ENCODE measurements at regions not wholly inside any gene's neighbourhood (a gene's known extent, or its start where the extent isn't known, plus 50 kb on each side); places are given as distances from the start of the nearest gene placed in this dataset.
"Not testable (repeated sequence)": the region's sequence is repeated elsewhere in the genome, so short reads cannot be mapped to it uniquely, and the experiment has no call there.

- no peak overlapping the region for H3K4me3 ChIP-seq
- no peaks in the 10 kb centered on the region for H3K36me3 ChIP-seq (replicated peaks; ENCODE audit: insufficient read depth, low read depth)
- H3K79me2 ChIP-seq = no peaks in the 10 kb centered on the region
- no peaks in the 10 kb centered on the region for H3K4me1 ChIP-seq (ENCODE audit: insufficient read depth)
- H4K20me1 ChIP-seq (ENCODE audit: insufficient read depth, poor library complexity, severe bottlenecking) = no peaks in the 10 kb centered on the region
- 79% methylated on average over 1 of the region's 1 CpG for WGBS (ENCODE audit: low lambda C conversion rate, missing lambda C conversion rate)
- no peak overlapping the region for H3K4me2 ChIP-seq
- DNase-seq (ENCODE audit: low spot score) = no peak
- no peak overlapping the region for H2AFZ ChIP-seq
- TF ChIP-seq EZH2 (IDR thresholded peaks at IDR 0.05; ENCODE audit: borderline replicate concordance) = no peak
- no peak overlapping the region for H3K27ac ChIP-seq
- no peaks in the 10 kb centered on the region for H3K27me3 ChIP-seq
- no peaks in the 10 kb centered on the region for H3K9me3 ChIP-seq (ENCODE audit: low read depth)
- no peaks in the 10 kb centered on the region for H3K9me2 ChIP-seq (replicated peaks; ENCODE audit: insufficient read depth)
Measured at GRCh38 chr3:102360183-102360860, 74.5 kb upstream of the ZPLD1 start.

GRCh38 chr3:102361101-102361500 lies 73.7 kb upstream of the ZPLD1 start:
- Histone ChIP-seq H3K4me1 (ENCODE audit: insufficient read depth) (no peaks in the 10 kb centered on the region), H3K9me3 (ENCODE audit: low read depth) (no peaks in the 10 kb centered on the region), H3K79me2 (no peaks in the 10 kb centered on the region), H3K9me2 (replicated peaks; ENCODE audit: insufficient read depth) (no peaks in the 10 kb centered on the region), H3K4me3 (no peak overlapping the region), H3K27ac (no peak overlapping the region), H2AFZ (no peak overlapping the region), H3K4me2 (no peak overlapping the region), H3K36me3 (replicated peaks; ENCODE audit: insufficient read depth, low read depth) (no peaks in the 10 kb centered on the region), H3K27me3 (no peaks in the 10 kb centered on the region), H4K20me1 (ENCODE audit: insufficient read depth, poor library complexity, severe bottlenecking) (no peaks in the 10 kb centered on the region)
- DNase-seq (ENCODE audit: low spot score) = no peak
- TF ChIP-seq CTCF (IDR thresholded peaks at IDR 0.05; ENCODE audit: poor library complexity) = no peak
- no peak for TF ChIP-seq EZH2phosphoT487 (IDR thresholded peaks at IDR 0.05; ENCODE audit: low read depth, severe bottlenecking, unreplicated experiment)
- TF ChIP-seq EZH2 (IDR thresholded peaks at IDR 0.05; ENCODE audit: borderline replicate concordance) = no peak
- 82% methylated on average over 3 of the region's 3 CpGs for WGBS (ENCODE audit: low lambda C conversion rate, missing lambda C conversion rate)

GRCh38 chr3:102366116-102366515 lies 68.7 kb upstream of the ZPLD1 start:
- WGBS (ENCODE audit: low lambda C conversion rate, missing lambda C conversion rate) = 89% methylated on average over 1 of the region's 1 CpG
- not testable (repeated sequence) for H3K4me1 ChIP-seq (ENCODE audit: insufficient read depth)

GRCh38 chr3:102374863-102375634 lies 59.8 kb upstream of the ZPLD1 start:
- Histone ChIP-seq H3K27ac (no peak overlapping the region), H3K4me3 (no peak overlapping the region), H4K20me1 (ENCODE audit: insufficient read depth, poor library complexity, severe bottlenecking) (no peaks in the 10 kb centered on the region), H3K9me3 (ENCODE audit: low read depth) (no peaks in the 10 kb centered on the region), H3K9me2 (replicated peaks; ENCODE audit: insufficient read depth) (no peaks in the 10 kb centered on the region), H3K36me3 (replicated peaks; ENCODE audit: insufficient read depth, low read depth) (no peaks in the 10 kb centered on the region), H3K79me2 (no peaks in the 10 kb centered on the region), H2AFZ (no peak overlapping the region), H3K4me1 (ENCODE audit: insufficient read depth) (no peaks in the 10 kb centered on the region), H3K27me3 (no peaks in the 10 kb centered on the region), H3K4me2 (no peak overlapping the region)
- DNase-seq (ENCODE audit: low spot score) = no peak
- WGBS (ENCODE audit: low lambda C conversion rate, missing lambda C conversion rate) = 79% methylated on average over 2 of the region's 2 CpGs
- TF ChIP-seq EZH2 (IDR thresholded peaks at IDR 0.05; ENCODE audit: borderline replicate concordance) (no peak), EZH2phosphoT487 (IDR thresholded peaks at IDR 0.05; ENCODE audit: low read depth, severe bottlenecking, unreplicated experiment) (no peak), CTCF (IDR thresholded peaks at IDR 0.05; ENCODE audit: poor library complexity) (no peak)

More at GRCh38 chr3:102366116-102366515, 68.7 kb upstream of the ZPLD1 start:
- not testable (repeated sequence) for H3K9me3 ChIP-seq (ENCODE audit: low read depth); H3K79me2 ChIP-seq; H2AFZ ChIP-seq; H3K9me2 ChIP-seq (replicated peaks; ENCODE audit: insufficient read depth); H3K4me2 ChIP-seq; DNase-seq (ENCODE audit: low spot score); H4K20me1 ChIP-seq (ENCODE audit: insufficient read depth, poor library complexity, severe bottlenecking); H3K4me3 ChIP-seq; H3K36me3 ChIP-seq (replicated peaks; ENCODE audit: insufficient read depth, low read depth); H3K27me3 ChIP-seq; H3K27ac ChIP-seq
